Liver (tissue), 8 donors: ENCODE measurements at regions not wholly inside any gene's neighbourhood (a gene's known extent, or its start where the extent isn't known, plus 50 kb on each side); places are given as distances from the start of the nearest gene placed in this dataset.

Source experiments
- DNase-seq: peaks from one replicate; pipeline ENCODE4 v3.0.0-alpha.2; 2017; ENCODE audit warnings: low spot score
- H3K27ac ChIP-seq, 2 donors: one replicate each; pipeline ENCODE4 v1.7.0; 2013; ENCODE audit warnings: inconsistent platforms in 2 of 2, low read length in 2 of 2, control low read depth in 1 of 2, low read depth in 1 of 2, mild to moderate bottlenecking in 1 of 2
- H3K27me3 ChIP-seq, 4 donors: one replicate each; pipeline versions ENCODE4 v1.6.1 to v1.7.0; 2013; ENCODE audit warnings: low read length in 3 of 4, inconsistent platforms in 1 of 4, mild to moderate bottlenecking in 1 of 4, moderate library complexity in 1 of 4; ENCODE audit not compliant: control insufficient read depth in 4 of 4, insufficient read depth in 4 of 4
- H3K36me3 ChIP-seq, 4 donors: one replicate each; pipeline versions ENCODE4 v1.6.1 to v1.7.0; 2013; ENCODE audit warnings: low read length in 3 of 4, mild to moderate bottlenecking in 3 of 4, low read depth in 1 of 4, moderate library complexity in 1 of 4; ENCODE audit not compliant: control insufficient read depth in 4 of 4, insufficient read depth in 3 of 4
- H3K4me1 ChIP-seq, 4 donors: one replicate each; pipeline versions ENCODE4 v1.6.1 to v1.7.0; 2013; ENCODE audit warnings: low read length in 3 of 4, mild to moderate bottlenecking in 3 of 4, moderate library complexity in 1 of 4; ENCODE audit not compliant: control insufficient read depth in 4 of 4, insufficient read depth in 4 of 4
- H3K4me3 ChIP-seq, 3 donors: one replicate each; pipeline versions ENCODE4 v1.6.1 to v1.7.0; 2013; ENCODE audit warnings: low read length in 3 of 3, control low read depth in 1 of 3, low read depth in 1 of 3, mild to moderate bottlenecking in 1 of 3
- H3K9ac ChIP-seq, 2 donors: one replicate each; pipeline ENCODE4 v1.7.0; 2013; ENCODE audit warnings: low read length in 2 of 2, mild to moderate bottlenecking in 2 of 2, moderate library complexity in 2 of 2, control low read depth in 1 of 2, low read depth in 1 of 2
- H3K9me3 ChIP-seq, 4 donors: one replicate each; pipeline versions ENCODE4 v1.6.1 to v1.7.0; 2013; ENCODE audit warnings: low read length in 3 of 4; ENCODE audit not compliant: control insufficient read depth in 4 of 4
- CTCF ChIP-seq: fragments of 150-350 bp; IDR thresholded peaks from 2 replicates; pipeline ENCODE4 v1.5.1; 2017; ENCODE audit warnings: improper control_type of control experiment, low read depth, low read length; ENCODE audit not compliant: missing input control
- EGR1 ChIP-seq, 2 donors: IDR thresholded peaks; 2 replicates each; pipeline ENCODE4 v1.6.1; 2016 to 2018; ENCODE audit warnings: antibody characterized with exemption in 2 of 2, low read depth in 2 of 2
- FOXA1 ChIP-seq: IDR thresholded peaks from 2 replicates; pipeline ENCODE4 v1.6.1; 2016; ENCODE audit warnings: antibody characterized with exemption
- FOXA2 ChIP-seq: IDR thresholded peaks from 2 replicates; pipeline ENCODE4 v1.6.1; 2016; ENCODE audit warnings: antibody characterized with exemption
- GABPA ChIP-seq, 2 donors: IDR thresholded peaks in 1 of 2; conservative IDR thresholded peaks in 1 of 2; 2 replicates each; pipeline ENCODE4 v1.6.1; 2016; ENCODE audit warnings: antibody characterized with exemption in 2 of 2, mild to moderate bottlenecking in 1 of 2, moderate library complexity in 1 of 2
- HNF4A ChIP-seq, 2 donors: conservative IDR thresholded peaks; 2 replicates each; pipeline ENCODE4 v1.6.1; 2016; ENCODE audit warnings: antibody characterized with exemption in 2 of 2, mild to moderate bottlenecking in 2 of 2
- HNF4G ChIP-seq: IDR thresholded peaks from 2 replicates; pipeline ENCODE4 v1.6.1; 2016; ENCODE audit warnings: antibody characterized with exemption
- JUND ChIP-seq, 2 donors: IDR thresholded peaks; 2 replicates each; pipeline ENCODE4 v1.6.1; 2016; ENCODE audit warnings: antibody characterized with exemption in 2 of 2
- MAX ChIP-seq: IDR thresholded peaks from 2 replicates; pipeline ENCODE4 v1.6.1; 2016; ENCODE audit warnings: antibody characterized with exemption
- NR2F2 ChIP-seq: IDR thresholded peaks from 2 replicates; pipeline ENCODE4 v1.6.1; 2016; ENCODE audit warnings: antibody characterized with exemption
- RAD21 ChIP-seq, 2 donors: IDR thresholded peaks; 2 replicates each; pipeline ENCODE4 v1.6.1; 2016; ENCODE audit warnings: antibody characterized with exemption in 2 of 2, mild to moderate bottlenecking in 2 of 2
- REST ChIP-seq: IDR thresholded peaks from 2 replicates; pipeline ENCODE4 v1.6.1; 2016; ENCODE audit warnings: antibody characterized with exemption, mild to moderate bottlenecking
- RXRA ChIP-seq, 2 donors: IDR thresholded peaks; 2 replicates each; pipeline ENCODE4 v1.6.1; 2017 to 2018; ENCODE audit warnings: antibody characterized with exemption in 2 of 2, mild to moderate bottlenecking in 1 of 2
- SP1 ChIP-seq: IDR thresholded peaks from 2 replicates; pipeline ENCODE4 v1.6.1; 2018; ENCODE audit warnings: antibody characterized with exemption, mild to moderate bottlenecking
- TAF1 ChIP-seq: conservative IDR thresholded peaks from 2 replicates; pipeline ENCODE4 v1.6.1; 2016; ENCODE audit warnings: antibody characterized with exemption, mild to moderate bottlenecking
- YY1 ChIP-seq: IDR thresholded peaks from 2 replicates; pipeline ENCODE4 v1.6.1; 2016; ENCODE audit warnings: antibody characterized with exemption, mild to moderate bottlenecking
- WGBS: extraction: QIAGEN DNeasy Blood & Tissue Kit; methylation state at CpG from one replicate; pipeline ENCODE4 v1.1.7; 2013; 5-methylcytosine and 5-hydroxymethylcytosine counted together
- TF ChIP-seq, protein P1 (sequence below): IDR thresholded peaks from 2 replicates; pipeline ENCODE4 v1.6.1; 2016; ENCODE audit warnings: antibody characterized with exemption
- TF ChIP-seq, protein P2 (sequence below): IDR thresholded peaks from 2 replicates; pipeline ENCODE4 v1.6.1; 2016; ENCODE audit warnings: antibody characterized with exemption
- donor health status: healthy.
- donor health status: healthy.
- donor health status: healthy.
- donor health status: healthy.
- donor health status: healthy.

DNA sequence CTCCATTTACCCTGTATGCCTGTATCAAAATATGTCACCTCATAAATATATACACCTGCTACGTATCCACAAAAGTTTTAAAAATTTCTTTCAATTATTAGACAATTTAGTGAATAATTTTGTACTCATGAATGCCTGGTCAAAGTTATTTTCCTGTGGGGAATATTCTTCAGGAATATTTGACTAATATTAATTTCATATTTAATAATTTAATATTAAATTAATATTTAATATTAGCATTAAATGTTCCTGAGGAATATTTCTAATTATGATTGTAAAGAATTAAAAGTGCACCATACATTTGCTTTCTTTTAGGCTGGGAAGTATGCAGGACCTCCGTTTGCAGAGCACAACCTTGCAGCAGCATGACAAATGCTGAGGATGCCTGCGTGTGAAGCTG is 422.7 kb downstream of the C3orf38 start:
- H3K4me3 ChIP-seq: no peak overlapping the region
- TF ChIP-seq GABPA (IDR thresholded peaks at IDR 0.05 in 1 of 2, conservative IDR thresholded peaks at IDR 0.05 in 1 of 2) (no peak), YY1 (no peak), TAF1 (no peak), SP1 (no peak), EGR1 (IDR thresholded peaks at IDR 0.05; ENCODE audit: low read depth in 2 of 2) (no peak), FOXA1 (no peak), HNF4A (conservative IDR thresholded peaks at IDR 0.05) (no peak), RXRA (IDR thresholded peaks at IDR 0.05) (no peak), REST (no peak), RAD21 (IDR thresholded peaks at IDR 0.05) (no peak), FOXA2 (no peak), JUND (IDR thresholded peaks at IDR 0.05) (no peak)
- TF ChIP-seq, protein P1, sequence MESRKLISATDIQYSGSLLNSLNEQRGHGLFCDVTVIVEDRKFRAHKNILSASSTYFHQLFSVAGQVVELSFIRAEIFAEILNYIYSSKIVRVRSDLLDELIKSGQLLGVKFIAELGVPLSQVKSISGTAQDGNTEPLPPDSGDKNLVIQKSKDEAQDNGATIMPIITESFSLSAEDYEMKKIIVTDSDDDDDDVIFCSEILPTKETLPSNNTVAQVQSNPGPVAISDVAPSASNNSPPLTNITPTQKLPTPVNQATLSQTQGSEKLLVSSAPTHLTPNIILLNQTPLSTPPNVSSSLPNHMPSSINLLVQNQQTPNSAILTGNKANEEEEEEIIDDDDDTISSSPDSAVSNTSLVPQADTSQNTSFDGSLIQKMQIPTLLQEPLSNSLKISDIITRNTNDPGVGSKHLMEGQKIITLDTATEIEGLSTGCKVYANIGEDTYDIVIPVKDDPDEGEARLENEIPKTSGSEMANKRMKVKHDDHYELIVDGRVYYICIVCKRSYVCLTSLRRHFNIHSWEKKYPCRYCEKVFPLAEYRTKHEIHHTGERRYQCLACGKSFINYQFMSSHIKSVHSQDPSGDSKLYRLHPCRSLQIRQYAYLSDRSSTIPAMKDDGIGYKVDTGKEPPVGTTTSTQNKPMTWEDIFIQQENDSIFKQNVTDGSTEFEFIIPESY: no peak
- H3K4me1 ChIP-seq: no peaks in the 10 kb centered on the region
- no peaks in the 10 kb centered on the region for H3K9me3 ChIP-seq
- DNase-seq: no peak
- H3K27ac ChIP-seq: no peak overlapping the region
- no peaks in the 10 kb centered on the region for H3K27me3 ChIP-seq
- 82% methylated on average over 3 of the region's 3 CpGs for WGBS
- no peaks in the 10 kb centered on the region for H3K36me3 ChIP-seq
- no peak overlapping the region for H3K9ac ChIP-seq

- H3K9ac ChIP-seq: no peak overlapping the region
- TF ChIP-seq SP1 (no peak), REST (no peak), EGR1 (IDR thresholded peaks at IDR 0.05; ENCODE audit: low read depth in 2 of 2) (no peak), RAD21 (IDR thresholded peaks at IDR 0.05) (no peak), HNF4G (no peak), TAF1 (no peak), FOXA1 (no peak), MAX (no peak), RXRA (IDR thresholded peaks at IDR 0.05) (no peak), NR2F2 (no peak), CTCF (no peak), HNF4A (conservative IDR thresholded peaks at IDR 0.05) (no peak), JUND (IDR thresholded peaks at IDR 0.05) (no peak), GABPA (IDR thresholded peaks at IDR 0.05 in 1 of 2, conservative IDR thresholded peaks at IDR 0.05 in 1 of 2) (no peak)
- TF ChIP-seq, protein P2, sequence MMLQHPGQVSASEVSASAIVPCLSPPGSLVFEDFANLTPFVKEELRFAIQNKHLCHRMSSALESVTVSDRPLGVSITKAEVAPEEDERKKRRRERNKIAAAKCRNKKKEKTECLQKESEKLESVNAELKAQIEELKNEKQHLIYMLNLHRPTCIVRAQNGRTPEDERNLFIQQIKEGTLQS: no peak
- H3K36me3 ChIP-seq: no peaks in the 10 kb centered on the region
- H3K4me3 ChIP-seq: no peak overlapping the region
- DNase-seq: no peak
- WGBS: 72% methylated on average over 4 of the region's 4 CpGs
- no peak overlapping the region for H3K27ac ChIP-seq
- H3K9me3 ChIP-seq: no peaks in the 10 kb centered on the region
- H3K27me3 ChIP-seq: no peaks in the 10 kb centered on the region
- H3K4me1 ChIP-seq: no peaks in the 10 kb centered on the region
Observed at GRCh38 chr3:88573472-88573871, 423.7 kb downstream of the C3orf38 start.
